Mammary epithelial cell (primary cell): ENCODE measurements at regions not wholly inside any gene's neighbourhood (a gene's known extent, or its start where the extent isn't known, plus 50 kb on each side); places are given as distances from the start of the nearest gene placed in this dataset.

Experiments used
- CTCF ChIP-seq, 2 donors: IDR thresholded peaks in 1 of 2; conservative IDR thresholded peaks in 1 of 2; 2 replicates each; pipeline ENCODE4 v1.5.1; 2011 to 2012; ENCODE audit warnings: inconsistent platforms in 2 of 2, low read length in 2 of 2, mild to moderate bottlenecking in 2 of 2, control low read depth in 1 of 2, low read depth in 1 of 2; ENCODE audit not compliant: insufficient read depth in 1 of 2; ENCODE audit errors: extremely low read depth in 1 of 2
- EZH2 ChIP-seq: IDR thresholded peaks from 2 replicates; pipeline ENCODE4 v1.6.1; 2012; ENCODE audit warnings: low read length, inconsistent platforms, borderline replicate concordance

DNA sequence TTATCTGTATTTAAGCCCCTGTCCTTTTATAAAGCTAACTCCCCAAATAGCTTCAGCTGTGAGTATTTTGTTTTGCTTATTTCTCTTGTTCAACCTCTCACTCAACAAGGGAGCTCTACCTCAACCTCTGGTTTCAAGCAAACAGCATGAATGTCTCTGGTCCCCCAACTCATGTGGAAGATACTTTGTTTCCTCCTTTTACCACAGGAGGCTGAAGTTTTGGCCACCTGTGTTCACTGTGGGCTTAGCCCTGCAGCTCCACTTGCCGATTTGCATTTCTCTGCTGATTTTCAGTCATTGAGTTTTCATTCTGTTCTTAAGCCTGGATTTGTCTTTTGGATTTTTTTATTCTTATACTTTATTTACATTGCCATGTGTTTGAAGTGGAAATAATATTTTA lies 613.1 kb downstream of the USP25 start:
- TF ChIP-seq CTCF (conservative IDR thresholded peaks at IDR 0.05 in 1 of 2, IDR thresholded peaks at IDR 0.05 in 1 of 2; ENCODE audit: extremely low read depth in 1 of 2, insufficient read depth in 1 of 2, low read depth in 1 of 2, low read length in 2 of 2) (no peak), EZH2 (no peak)
